ENCODE measurements at regions not wholly inside any gene's neighbourhood (a gene's known extent, or its start where the extent isn't known, plus 50 kb on each side); places are given as distances from the start of the nearest gene placed in this dataset.

GRCh38 chr11:32316858-32317642, 118.3 kb downstream of the WT1 start:
- no peak for DNase-seq (ENCODE audit: low read depth in 2 of 2)

- no peak for DNase-seq (ENCODE audit: low read depth in 2 of 2)
These were observed 117.7 kb downstream of the WT1 start for GRCh38 chr11:32317643-32318042.

- DNase-seq (ENCODE audit: low read depth in 2 of 2): no peak
These were observed 117.0 kb downstream of the WT1 start for GRCh38 chr11:32318071-32319055.

- no peak for DNase-seq (ENCODE audit: low read depth in 2 of 2)
These were observed 111.6 kb downstream of the WT1 start for GRCh38 chr11:32323814-32324130.

GRCh38 chr11:32325187-32325586, 110.2 kb downstream of the WT1 start:
- DNase-seq (ENCODE audit: low read depth in 2 of 2): no peak

GRCh38 chr11:32325725-32326124, 109.6 kb downstream of the WT1 start:
- no peak for DNase-seq (ENCODE audit: low read depth in 2 of 2)

GRCh38 chr11:32326522-32326921, 108.8 kb downstream of the WT1 start:
- DNase-seq (ENCODE audit: low read depth in 2 of 2): no peak

GRCh38 chr11:32328392-32328791, 106.9 kb downstream of the WT1 start:
- no peak for DNase-seq (ENCODE audit: low read depth in 2 of 2)

GRCh38 chr11:32331098-32331497, 104.2 kb downstream of the WT1 start:
- DNase-seq (ENCODE audit: low read depth in 2 of 2): no peak

- DNase-seq (ENCODE audit: low read depth in 2 of 2): no peak
These were observed 103.5 kb downstream of the WT1 start for GRCh38 chr11:32331792-32332191.

- DNase-seq (ENCODE audit: low read depth in 2 of 2): no peak
These were observed 102.4 kb downstream of the WT1 start for GRCh38 chr11:32332990-32333319.

GRCh38 chr11:32333320-32333991, 101.9 kb downstream of the WT1 start:
- peak in 1 of 2 donors; percentile 16 for DNase-seq (ENCODE audit: low read depth in 2 of 2)

- DNase-seq (ENCODE audit: low read depth in 2 of 2): peak in 1 of 2 donors; percentile 15
These were observed 100.5 kb downstream of the WT1 start for GRCh38 chr11:32334822-32335221.

All from stimulated activated CD4-positive, alpha-beta T cell treated with anti-CD3 and anti-CD28 coated beads, Interleukin-15, amount 100 ng/mL, for 48 hours (primary cell).